ENCODE measurements at regions not wholly inside any gene's neighbourhood (a gene's known extent, or its start where the extent isn't known, plus 50 kb on each side); places are given as distances from the start of the nearest gene placed in this dataset.

- no peak for DNase-seq (ENCODE audit: low spot score)
These were observed 155.5 kb downstream of the PMP22 start for GRCh38 chr17:15109608-15110007.

- DNase-seq (ENCODE audit: low spot score): no peak
These were observed 156.1 kb downstream of the PMP22 start for GRCh38 chr17:15108992-15109391.

GRCh38 chr17:15106540-15106939 lies 158.6 kb downstream of the PMP22 start:
- DNase-seq (ENCODE audit: low spot score): no peak

- DNase-seq (ENCODE audit: low spot score): no peak
These were observed 161.3 kb downstream of the PMP22 start for GRCh38 chr17:15103785-15104184.

GRCh38 chr17:15101175-15101574 lies 164.0 kb downstream of the PMP22 start:
- no peak for DNase-seq (ENCODE audit: low spot score)

GRCh38 chr17:15096511-15096910 lies 168.6 kb downstream of the PMP22 start:
- no peak for DNase-seq (ENCODE audit: low spot score)

- no peak for DNase-seq (ENCODE audit: low spot score)
These were observed 169.2 kb downstream of the PMP22 start for GRCh38 chr17:15095935-15096334.

- DNase-seq (ENCODE audit: low spot score): no peak
These were observed 172.4 kb downstream of the PMP22 start for GRCh38 chr17:15092762-15093161.

- DNase-seq (ENCODE audit: low spot score): no peak
These were observed 172.9 kb downstream of the PMP22 start for GRCh38 chr17:15092261-15092660.

- DNase-seq (ENCODE audit: low spot score): no peak
These were observed 173.3 kb downstream of the PMP22 start for GRCh38 chr17:15091825-15092224.

- no peak for DNase-seq (ENCODE audit: low spot score)
These were observed 174.6 kb downstream of the PMP22 start for GRCh38 chr17:15090533-15090932.

- DNase-seq (ENCODE audit: low spot score): no peak
These were observed 177.2 kb downstream of the PMP22 start for GRCh38 chr17:15087946-15088345.

GRCh38 chr17:15086776-15087295 lies 178.3 kb downstream of the PMP22 start:
- DNase-seq (ENCODE audit: low spot score): no peak

- DNase-seq (ENCODE audit: low spot score): no peak
These were observed 179.0 kb downstream of the PMP22 start for GRCh38 chr17:15085890-15086677.

GRCh38 chr17:15083225-15083624 lies 181.9 kb downstream of the PMP22 start:
- DNase-seq (ENCODE audit: low spot score): no peak

GRCh38 chr17:15081008-15081407 lies 184.1 kb downstream of the PMP22 start:
- no peak for DNase-seq (ENCODE audit: low spot score)

GRCh38 chr17:15078570-15078969 lies 186.6 kb downstream of the PMP22 start:
- no peak for DNase-seq (ENCODE audit: low spot score)

- no peak for DNase-seq (ENCODE audit: low spot score)
These were observed 188.0 kb downstream of the PMP22 start for GRCh38 chr17:15076991-15077663.

GRCh38 chr17:15051933-15052332 lies 213.2 kb downstream of the PMP22 start:
- DNase-seq (ENCODE audit: low spot score): no peak

GRCh38 chr17:15049795-15050160 lies 215.3 kb downstream of the PMP22 start:
- DNase-seq (ENCODE audit: low spot score): no peak

GRCh38 chr17:15048933-15049794 lies 216.0 kb downstream of the PMP22 start:
- no peak for DNase-seq (ENCODE audit: low spot score)

- DNase-seq (ENCODE audit: low spot score): peak; percentile 5
These were observed 216.7 kb downstream of the PMP22 start for GRCh38 chr17:15048381-15048780.

- DNase-seq (ENCODE audit: low spot score): no peak
These were observed 222.8 kb downstream of the PMP22 start for GRCh38 chr17:15042311-15042710.

All from HuH-7 (cell line).